ENCODE measurements at regions not wholly inside any gene's neighbourhood (a gene's known extent, or its start where the extent isn't known, plus 50 kb on each side); places are given as distances from the start of the nearest gene placed in this dataset.
"Not testable (repeated sequence)": the region's sequence is repeated elsewhere in the genome, so short reads cannot be mapped to it uniquely, and the experiment has no call there.

DNA sequence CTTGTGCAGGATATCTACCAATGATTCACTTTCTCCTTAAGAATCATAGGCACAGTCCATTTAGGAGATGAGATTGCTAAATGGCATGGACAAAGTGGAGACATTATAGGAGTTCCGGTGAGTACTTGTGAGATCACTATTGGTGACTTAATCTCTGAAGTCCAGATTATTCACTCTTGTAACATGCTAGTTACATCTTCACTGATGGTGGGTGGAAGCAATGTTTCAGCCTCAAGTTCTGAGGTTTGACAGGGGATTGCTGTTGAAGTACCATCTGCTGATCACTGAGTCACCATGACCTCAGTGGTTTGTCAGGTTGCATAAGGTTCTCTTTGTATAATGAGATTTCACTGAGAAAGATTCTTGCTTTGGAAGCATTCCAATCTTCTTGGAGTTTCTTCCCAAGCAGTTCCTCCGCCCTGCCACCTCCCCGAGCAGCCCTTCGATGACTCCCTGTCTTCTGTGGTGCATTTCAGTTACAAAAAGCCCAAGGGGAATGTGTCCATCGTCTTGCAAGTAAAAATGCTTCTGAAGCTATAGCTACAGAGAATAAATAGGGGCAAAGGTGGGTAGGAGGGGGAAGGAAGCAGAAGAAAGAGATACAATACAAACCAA is 114.7 kb downstream of the NBPF8 start:
- not testable (repeated sequence) for H3K27ac Mint-ChIP-seq; H3K36me3 Mint-ChIP-seq (ENCODE audit: insufficient read depth); DNase-seq; H3K9me3 Mint-ChIP-seq; H3K4me1 Mint-ChIP-seq (ENCODE audit: low read depth in 2 of 2); ATAC-seq (replicated peaks); H3K4me3 Mint-ChIP-seq; H3K27me3 Mint-ChIP-seq

DNA sequence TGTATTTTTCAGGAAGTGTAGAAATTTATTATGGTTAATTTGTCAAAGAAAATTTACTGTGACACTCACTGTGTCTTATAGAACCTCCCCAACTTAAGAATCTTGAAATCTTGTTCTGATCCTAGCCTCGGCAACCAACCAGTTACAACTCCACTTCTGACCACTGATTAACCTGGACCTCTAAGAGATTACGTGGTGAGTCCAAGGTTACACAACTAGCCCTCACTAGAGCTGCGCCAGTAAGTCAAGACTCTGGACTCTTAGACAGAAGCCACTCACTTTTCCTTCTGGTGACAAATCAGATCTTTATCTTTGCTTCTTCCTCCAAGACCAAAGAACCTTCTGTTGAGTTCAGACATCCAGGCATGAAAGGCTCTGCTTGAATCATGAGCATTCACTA is 116.6 kb downstream of the NBPF8 start:
- H3K27me3 Mint-ChIP-seq; ATAC-seq (replicated peaks); H3K9me3 Mint-ChIP-seq; H3K4me1 Mint-ChIP-seq (ENCODE audit: low read depth in 2 of 2); DNase-seq; H3K27ac Mint-ChIP-seq; H3K4me3 Mint-ChIP-seq; H3K36me3 Mint-ChIP-seq (ENCODE audit: insufficient read depth): not testable (repeated sequence)

DNA sequence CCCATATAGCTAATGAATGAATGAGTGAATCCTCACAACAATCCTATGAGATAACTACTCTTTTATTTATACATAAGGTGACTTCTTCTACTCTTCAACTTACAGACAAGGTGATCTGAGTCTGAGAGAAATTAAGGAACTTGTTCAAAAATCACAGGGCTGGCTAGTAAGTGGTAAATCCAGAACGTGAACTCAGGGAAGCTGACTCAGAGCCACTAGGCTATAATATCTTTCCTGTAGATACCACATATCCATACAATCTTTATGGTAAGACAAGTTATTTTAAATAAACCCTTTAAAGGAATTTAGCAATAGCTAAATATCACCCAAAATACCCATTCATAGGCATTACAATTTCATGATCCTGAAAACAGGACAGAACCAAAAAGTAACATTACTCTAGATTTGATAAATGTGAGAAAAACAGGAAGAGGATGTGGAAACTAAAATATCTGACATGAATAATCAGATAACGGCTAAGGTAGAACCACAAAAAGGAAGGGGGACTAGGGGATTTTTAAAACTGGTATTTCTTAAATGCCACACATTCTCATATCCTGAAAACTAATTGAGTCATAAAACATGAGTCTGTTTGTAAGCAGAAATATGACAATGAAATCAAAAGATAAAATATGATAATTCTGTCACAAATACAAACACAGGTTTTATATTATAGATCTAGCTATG is 119.7 kb downstream of the NBPF8 start:
- ATAC-seq (replicated peaks) = peak; percentile 91
- not testable (repeated sequence) for H3K27me3 Mint-ChIP-seq; H3K36me3 Mint-ChIP-seq (ENCODE audit: insufficient read depth); H3K9me3 Mint-ChIP-seq; DNase-seq; H3K4me1 Mint-ChIP-seq (ENCODE audit: low read depth in 2 of 2)
- H3K27ac Mint-ChIP-seq = peak overlapping the region; percentile 86 to 88
- peak overlapping the region; percentile 37 to 69 for H3K4me3 Mint-ChIP-seq

DNA sequence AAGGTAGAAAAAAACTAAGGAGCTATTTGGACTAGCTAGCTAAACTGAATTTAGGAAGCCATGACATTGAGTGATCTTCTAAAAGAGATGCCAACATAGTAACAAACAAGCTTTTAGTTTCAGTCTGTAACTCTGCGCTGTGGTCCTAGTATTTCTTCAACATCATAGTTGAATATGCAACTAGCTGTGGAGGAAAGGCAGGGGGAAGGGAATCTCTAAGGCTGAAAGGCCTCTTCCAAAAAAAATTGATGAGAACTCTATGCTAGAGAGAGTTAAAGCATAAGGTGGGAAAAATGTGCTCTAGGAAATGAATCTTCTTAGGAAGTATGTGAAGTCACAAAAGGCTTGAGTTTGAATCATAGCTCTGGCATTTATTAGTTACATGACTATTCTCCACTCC is 120.2 kb downstream of the NBPF8 start:
- Mint-ChIP-seq H3K4me3 (peak overlapping the region; percentile 37 to 69), H3K27ac (peak overlapping the region; percentile 86 to 88)
- not testable (repeated sequence) for H3K27me3 Mint-ChIP-seq; H3K4me1 Mint-ChIP-seq (ENCODE audit: low read depth in 2 of 2); H3K9me3 Mint-ChIP-seq; H3K36me3 Mint-ChIP-seq (ENCODE audit: insufficient read depth); DNase-seq
- ATAC-seq (replicated peaks) = peak; percentile 62

DNA sequence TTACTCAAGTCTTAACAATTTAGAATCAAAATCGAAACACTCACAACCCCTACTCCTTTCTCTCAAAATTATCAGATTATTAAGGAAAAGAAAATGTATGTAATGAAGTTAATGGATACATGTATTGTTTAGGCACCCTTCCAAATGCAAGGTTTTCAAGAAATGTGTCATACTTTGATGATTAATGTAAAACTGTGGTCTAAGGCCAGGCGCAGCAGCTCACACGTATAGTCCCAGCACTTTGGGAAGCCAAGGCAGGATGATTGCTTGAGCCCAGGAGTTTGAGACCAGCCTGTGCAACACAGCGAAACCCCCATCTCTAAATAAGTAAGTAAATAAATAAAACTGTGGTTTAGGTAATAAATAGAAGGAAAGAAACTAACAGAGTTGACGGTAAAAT is 126.6 kb downstream of the NBPF8 start:
- not testable (repeated sequence) for H3K27ac Mint-ChIP-seq, H3K9me3 Mint-ChIP-seq

DNA sequence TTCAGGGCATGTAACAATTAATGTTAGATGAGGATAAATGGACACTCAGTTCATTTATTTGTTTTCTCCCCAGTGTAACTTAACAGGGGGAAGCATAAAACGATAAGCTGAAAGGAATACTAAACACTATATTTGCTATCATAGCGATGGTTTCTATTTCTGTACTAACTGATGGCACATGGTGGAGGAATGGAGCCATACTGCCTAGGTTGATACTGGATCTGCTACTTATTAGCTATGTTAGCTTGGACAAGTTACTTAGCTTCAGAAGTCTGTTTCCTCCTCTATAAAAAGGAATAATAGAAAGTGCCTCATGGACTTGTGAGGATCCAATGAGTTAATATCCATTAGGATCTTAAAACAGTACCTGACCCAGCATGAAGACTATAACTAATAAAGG is 127.5 kb downstream of the NBPF8 start:
- not testable (repeated sequence) for DNase-seq, H3K9me3 Mint-ChIP-seq
- peaks cover 12% of the 10 kb centered on the region for H3K36me3 Mint-ChIP-seq (ENCODE audit: insufficient read depth)

More for the DNA sequence above, 126.6 kb downstream of the NBPF8 start:
- ATAC-seq (replicated peaks); H3K36me3 Mint-ChIP-seq (ENCODE audit: insufficient read depth); H3K4me3 Mint-ChIP-seq; H3K4me1 Mint-ChIP-seq (ENCODE audit: low read depth in 2 of 2); DNase-seq; H3K27me3 Mint-ChIP-seq: not testable (repeated sequence)

DNA sequence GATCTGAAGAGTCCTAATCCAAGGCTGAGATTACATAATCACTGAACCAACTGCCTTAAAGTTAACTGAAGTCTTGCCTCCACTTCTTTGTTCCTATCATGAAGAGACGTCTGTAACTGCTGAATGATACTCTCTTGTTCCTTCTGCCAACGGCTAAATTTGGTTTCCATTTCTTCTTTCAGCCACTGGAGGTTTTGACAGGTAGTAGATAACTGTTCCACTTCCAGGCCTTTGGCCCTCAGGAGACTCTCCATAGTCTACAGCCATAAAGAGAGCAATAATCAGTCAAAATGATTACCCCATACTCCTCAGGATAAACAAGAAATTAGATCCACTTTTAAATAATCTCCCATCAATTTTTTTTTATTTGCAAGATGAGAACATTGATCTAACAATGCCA is 128.1 kb downstream of the NBPF8 start:
- ATAC-seq (replicated peaks); H3K9me3 Mint-ChIP-seq; H3K4me3 Mint-ChIP-seq; DNase-seq; H3K27me3 Mint-ChIP-seq; H3K4me1 Mint-ChIP-seq (ENCODE audit: low read depth in 2 of 2); H3K27ac Mint-ChIP-seq: not testable (repeated sequence)
- H3K36me3 Mint-ChIP-seq (ENCODE audit: insufficient read depth) = peaks cover 17% of the 10 kb centered on the region

More for the DNA sequence above, 127.5 kb downstream of the NBPF8 start:
- H3K4me1 Mint-ChIP-seq (ENCODE audit: low read depth in 2 of 2); H3K4me3 Mint-ChIP-seq; H3K27me3 Mint-ChIP-seq; H3K27ac Mint-ChIP-seq; ATAC-seq (replicated peaks): not testable (repeated sequence)

DNA sequence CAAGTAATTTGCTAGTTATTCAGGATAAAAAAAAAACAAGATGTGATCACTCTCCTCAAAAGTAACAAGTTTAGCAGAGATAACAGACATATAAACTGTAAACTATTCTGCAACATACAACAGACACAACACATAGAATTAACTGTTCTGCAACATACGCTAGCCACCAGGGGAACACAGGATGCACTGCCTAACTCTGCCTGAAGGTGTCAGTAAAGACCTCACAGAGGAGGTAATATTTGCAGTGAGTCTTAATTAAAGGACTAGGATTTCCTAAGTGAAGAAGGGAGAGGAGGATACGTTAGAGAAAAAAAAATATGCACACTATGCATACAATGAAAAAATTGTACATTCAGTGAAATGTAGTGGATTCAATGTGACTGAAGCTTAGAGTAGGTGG is 129.6 kb downstream of the NBPF8 start:
- not testable (repeated sequence) for H3K27me3 Mint-ChIP-seq; H3K9me3 Mint-ChIP-seq; H3K4me1 Mint-ChIP-seq (ENCODE audit: low read depth in 2 of 2); H3K4me3 Mint-ChIP-seq; H3K27ac Mint-ChIP-seq
- peaks cover 21% of the 10 kb centered on the region for H3K36me3 Mint-ChIP-seq (ENCODE audit: insufficient read depth)
- peak; percentile 83 to 98 (median 84) for DNase-seq
- peak; percentile 99 for ATAC-seq (replicated peaks)

DNA sequence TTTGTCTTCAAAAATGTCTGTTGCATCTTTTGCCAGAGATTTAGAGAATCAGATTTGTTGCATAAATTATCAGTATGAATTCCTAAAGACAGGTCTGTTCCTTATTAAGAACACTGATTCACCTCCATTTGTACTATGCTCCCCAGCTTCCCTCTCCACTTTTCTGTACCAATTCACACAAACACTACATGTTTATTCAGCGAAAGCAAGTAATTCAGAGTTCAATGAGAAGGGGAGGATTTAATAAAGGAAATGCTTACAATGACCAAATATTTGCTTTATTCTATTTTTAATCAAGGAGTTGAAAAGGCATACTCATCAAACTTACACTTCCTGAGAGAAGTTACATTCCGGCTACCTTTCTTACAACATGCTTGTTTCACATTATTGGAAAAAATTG is 135.5 kb downstream of the NBPF8 start:
- peaks cover 19% of the 10 kb centered on the region for H3K36me3 Mint-ChIP-seq (ENCODE audit: insufficient read depth)
- not testable (repeated sequence) for H3K27ac Mint-ChIP-seq; H3K9me3 Mint-ChIP-seq; H3K27me3 Mint-ChIP-seq; ATAC-seq (replicated peaks); H3K4me1 Mint-ChIP-seq (ENCODE audit: low read depth in 2 of 2); H3K4me3 Mint-ChIP-seq; DNase-seq

DNA sequence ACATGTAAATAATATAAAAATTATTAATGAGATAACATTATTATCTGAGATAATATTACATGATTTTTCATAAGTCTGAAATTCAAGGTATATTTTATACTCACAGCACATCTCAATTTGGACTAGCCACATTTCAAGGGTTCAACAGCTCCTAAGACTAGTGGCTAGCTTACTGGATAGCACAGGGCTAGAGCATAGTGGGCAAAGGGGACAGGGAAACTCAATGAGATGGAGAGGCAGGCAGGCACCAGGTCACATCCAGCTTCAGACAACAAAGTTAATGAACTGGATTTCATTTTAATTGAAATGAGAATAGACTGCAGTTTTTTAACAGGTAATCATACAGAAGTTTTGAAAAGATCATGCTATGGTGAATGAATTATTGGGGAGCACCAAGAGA is 137.4 kb downstream of the NBPF8 start:
- H3K9me3 Mint-ChIP-seq; H3K4me1 Mint-ChIP-seq (ENCODE audit: low read depth in 2 of 2); H3K27ac Mint-ChIP-seq; H3K27me3 Mint-ChIP-seq; DNase-seq; ATAC-seq (replicated peaks): not testable (repeated sequence)
- peak overlapping the region in 1 of 2 donors; percentile 65 for H3K4me3 Mint-ChIP-seq
- H3K36me3 Mint-ChIP-seq (ENCODE audit: insufficient read depth) = peaks cover 12% of the 10 kb centered on the region

DNA sequence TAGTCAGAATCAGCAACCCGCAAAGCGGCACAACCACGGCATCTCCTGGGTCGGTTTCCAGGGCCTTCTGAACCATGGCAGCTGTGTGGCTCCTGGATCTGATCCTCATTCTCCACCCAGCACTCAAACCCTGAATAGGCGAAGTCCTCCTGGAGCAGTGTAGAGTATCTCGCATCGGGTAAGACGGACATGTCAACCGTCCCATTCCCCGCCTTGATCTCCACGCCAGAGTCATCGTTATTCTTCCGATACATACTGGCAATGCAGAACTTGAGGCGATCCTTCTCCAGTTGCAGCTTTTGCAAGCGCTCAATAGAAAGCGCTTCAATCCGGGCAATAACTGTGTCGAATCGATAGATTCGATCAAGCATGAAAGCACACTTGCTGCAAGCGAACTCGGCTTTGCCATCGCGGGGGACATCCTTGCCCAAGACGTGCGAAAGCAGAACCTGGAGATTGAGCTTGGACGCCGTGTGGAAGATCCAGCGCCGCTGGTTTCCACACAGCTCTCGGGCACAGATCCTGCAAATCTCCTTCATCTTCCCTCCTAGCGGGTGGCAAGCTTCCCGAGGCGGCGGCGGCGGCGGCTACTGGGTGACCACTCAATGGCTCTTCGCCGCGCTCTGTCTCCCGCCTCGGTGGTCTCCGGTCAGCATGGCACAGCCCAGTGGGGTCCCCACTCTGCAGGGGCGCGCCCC is 142.9 kb downstream of the NBPF8 start:
- not testable (repeated sequence) for H3K4me1 Mint-ChIP-seq (ENCODE audit: low read depth in 2 of 2); H3K9me3 Mint-ChIP-seq; H3K36me3 Mint-ChIP-seq (ENCODE audit: insufficient read depth); DNase-seq; H3K27ac Mint-ChIP-seq; ATAC-seq (replicated peaks); H3K27me3 Mint-ChIP-seq
- H3K4me3 Mint-ChIP-seq = peak overlapping the region; percentile 64 to 78

DNA sequence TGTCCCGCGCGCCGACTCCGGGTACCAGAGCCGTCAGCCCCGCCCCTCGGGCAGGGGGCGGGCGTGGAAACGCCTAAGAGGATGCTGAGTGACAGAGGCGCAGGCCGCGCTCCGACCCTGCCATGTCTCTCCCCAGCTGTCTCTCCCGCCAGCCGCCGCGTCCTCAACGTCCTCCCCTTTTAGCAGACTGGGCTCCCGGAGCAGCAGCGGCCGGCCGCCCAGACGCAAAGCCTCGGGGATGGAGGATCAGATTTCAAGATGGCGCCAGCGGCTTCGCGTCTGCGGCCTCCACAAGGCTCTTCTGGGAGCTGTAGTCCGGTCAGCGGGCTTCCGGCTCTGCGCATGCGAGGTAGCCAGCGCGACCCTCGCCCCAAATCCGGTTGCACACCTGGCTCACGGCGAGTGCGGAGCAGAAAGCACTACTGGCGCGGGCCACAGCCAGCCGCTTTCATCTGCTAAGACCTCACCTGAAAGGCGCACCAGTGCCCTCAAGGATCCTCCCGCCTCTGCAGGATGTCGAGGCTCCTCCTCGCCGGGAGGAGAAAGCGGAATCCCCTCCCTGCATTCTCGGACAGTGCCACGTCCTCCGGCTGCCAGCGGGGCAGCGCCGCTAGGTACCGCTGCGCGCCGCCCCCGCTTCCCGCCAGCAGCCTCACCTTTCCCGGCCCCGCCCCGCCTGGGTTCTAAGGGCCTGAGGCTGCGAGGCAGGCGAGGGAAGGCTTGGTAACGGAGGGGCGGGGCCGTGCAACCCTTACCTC is 143.6 kb downstream of the NBPF8 start:
- H3K27me3 Mint-ChIP-seq; H3K9me3 Mint-ChIP-seq; H3K4me1 Mint-ChIP-seq (ENCODE audit: low read depth in 2 of 2); H3K36me3 Mint-ChIP-seq (ENCODE audit: insufficient read depth): not testable (repeated sequence)
- H3K4me3 Mint-ChIP-seq = peak overlapping the region; percentile 64 to 78
- peak overlapping the region in 1 of 2 donors; percentile 53 for H3K27ac Mint-ChIP-seq
- DNase-seq (peak in 2 of 3 experiments; percentile 26 to 54), ATAC-seq (replicated peaks) (peak; percentile 55)

DNA sequence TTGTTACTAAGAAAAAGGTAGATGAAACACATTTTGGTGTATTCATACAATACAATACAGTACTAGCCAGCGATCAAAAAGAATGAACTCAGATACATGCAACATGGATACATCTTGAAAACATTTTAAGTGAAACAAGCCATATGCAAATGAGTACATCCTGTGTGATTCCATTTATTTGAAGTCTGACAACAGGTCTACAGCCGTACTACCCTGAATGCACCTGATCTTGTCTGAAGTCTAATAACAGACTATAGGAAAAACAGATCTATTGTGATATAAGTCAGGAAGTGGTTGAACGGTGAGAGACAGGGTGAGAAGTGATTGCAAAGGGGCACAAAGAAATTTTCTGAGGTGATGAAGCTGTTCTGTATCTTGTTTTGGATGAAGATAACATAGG is 146.9 kb downstream of the NBPF8 start:
- H3K9me3 Mint-ChIP-seq; H3K27ac Mint-ChIP-seq; DNase-seq; H3K4me3 Mint-ChIP-seq; H3K36me3 Mint-ChIP-seq (ENCODE audit: insufficient read depth); H3K27me3 Mint-ChIP-seq; H3K4me1 Mint-ChIP-seq (ENCODE audit: low read depth in 2 of 2): not testable (repeated sequence)
- peak; percentile 80 for ATAC-seq (replicated peaks)
